GM18907 (cell line): ENCODE measurements at regions not wholly inside any gene's neighbourhood (a gene's known extent, or its start where the extent isn't known, plus 50 kb on each side); places are given as distances from the start of the nearest gene placed in this dataset.
"Not testable (repeated sequence)": the region's sequence is repeated elsewhere in the genome, so short reads cannot be mapped to it uniquely, and the experiment has no call there.

Experiments used
- ATAC-seq: cut with Tn5 transposase; IDR thresholded peaks from one replicate; pipeline ENCODE4 v1.9.1; 2021; ENCODE audit warnings: mild to moderate bottlenecking, moderate library complexity; ENCODE audit not compliant: unreplicated experiment

GRCh38 chr10:106089855-106090254 lies 1074.7 kb downstream of the SORCS1 start:
- no peak for ATAC-seq

GRCh38 chr10:106086391-106086790 lies 1078.1 kb downstream of the SORCS1 start:
- ATAC-seq, result no peak

GRCh38 chr10:106083572-106083971 lies 1080.9 kb downstream of the SORCS1 start:
- ATAC-seq, result no peak

GRCh38 chr10:106082865-106083264 lies 1081.6 kb downstream of the SORCS1 start:
- ATAC-seq, result no peak

- no peak for ATAC-seq
These were observed 1085.5 kb downstream of the SORCS1 start for GRCh38 chr10:106078895-106079576.

GRCh38 chr10:106076496-106076895 lies 1088.0 kb downstream of the SORCS1 start:
- no peak for ATAC-seq

- no peak for ATAC-seq
These were observed 1111.4 kb downstream of the SORCS1 start for GRCh38 chr10:106053061-106053460.

GRCh38 chr10:106044503-106044902 lies 1120.0 kb downstream of the SORCS1 start:
- no peak for ATAC-seq

- no peak for ATAC-seq
These were observed 1120.6 kb downstream of the SORCS1 start for GRCh38 chr10:106043863-106044262.

- ATAC-seq, result no peak
These were observed 1126.3 kb downstream of the SORCS1 start for GRCh38 chr10:106038246-106038645.

GRCh38 chr10:106033065-106033464 lies 1131.4 kb downstream of the SORCS1 start:
- no peak for ATAC-seq

GRCh38 chr10:106032450-106033002 lies 1132.0 kb downstream of the SORCS1 start:
- no peak for ATAC-seq

GRCh38 chr10:106027240-106027639 lies 1137.3 kb downstream of the SORCS1 start:
- no peak for ATAC-seq

- ATAC-seq, result no peak
These were observed 1139.2 kb downstream of the SORCS1 start for GRCh38 chr10:106025208-106025811.

- no peak for ATAC-seq
These were observed 1141.2 kb downstream of the SORCS1 start for GRCh38 chr10:106023329-106023728.

- not testable (repeated sequence) for ATAC-seq
These were observed 1144.9 kb downstream of the SORCS1 start for GRCh38 chr10:106019559-106019958.

GRCh38 chr10:106015369-106016199 lies 1148.9 kb downstream of the SORCS1 start:
- not testable (repeated sequence) for ATAC-seq

- no peak for ATAC-seq
These were observed 1153.3 kb downstream of the SORCS1 start for GRCh38 chr10:106011250-106011649.

- no peak for ATAC-seq
These were observed 1163.8 kb downstream of the SORCS1 start for GRCh38 chr10:106000721-106001120.

GRCh38 chr10:105993609-105994008 lies 1170.9 kb downstream of the SORCS1 start:
- no peak for ATAC-seq

GRCh38 chr10:105992928-105993327 lies 1171.6 kb downstream of the SORCS1 start:
- ATAC-seq, result no peak
